ENCODE measurements at regions not wholly inside any gene's neighbourhood (a gene's known extent, or its start where the extent isn't known, plus 50 kb on each side); places are given as distances from the start of the nearest gene placed in this dataset.
"Not testable (repeated sequence)": the region's sequence is repeated elsewhere in the genome, so short reads cannot be mapped to it uniquely, and the experiment has no call there.

- DNase-seq (ENCODE audit: low spot score): no peak
Measured at GRCh38 chr6:76532647-76533046, 460.2 kb upstream of the IMPG1 start.

DNA sequence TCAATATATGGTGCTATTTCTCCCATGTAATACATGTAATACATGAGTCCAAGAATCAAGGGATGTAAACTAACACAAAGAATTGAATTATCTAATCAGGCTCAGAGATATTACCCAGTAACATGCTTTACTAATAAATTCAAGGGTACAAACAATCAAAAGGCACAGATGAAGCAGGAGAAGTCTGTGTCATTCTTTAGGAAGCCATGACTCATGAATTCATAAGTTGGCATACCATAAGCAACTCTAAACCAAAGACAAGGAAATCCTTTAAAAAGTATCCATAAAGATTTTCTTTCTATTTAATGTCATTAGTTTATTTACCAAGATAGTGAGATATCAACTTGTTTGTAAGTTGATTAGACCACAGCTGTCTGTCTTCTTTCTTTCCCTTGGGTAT lies 446.0 kb upstream of the IMPG1 start:
- no peak for DNase-seq (ENCODE audit: low spot score)

- DNase-seq (ENCODE audit: low spot score): no peak
Measured at GRCh38 chr6:76516924-76517323, 444.5 kb upstream of the IMPG1 start.

GRCh38 chr6:76510489-76510888 lies 438.0 kb upstream of the IMPG1 start:
- no peak for DNase-seq (ENCODE audit: low spot score)

GRCh38 chr6:76509397-76509796 lies 436.9 kb upstream of the IMPG1 start:
- no peak for DNase-seq (ENCODE audit: low spot score)

DNA sequence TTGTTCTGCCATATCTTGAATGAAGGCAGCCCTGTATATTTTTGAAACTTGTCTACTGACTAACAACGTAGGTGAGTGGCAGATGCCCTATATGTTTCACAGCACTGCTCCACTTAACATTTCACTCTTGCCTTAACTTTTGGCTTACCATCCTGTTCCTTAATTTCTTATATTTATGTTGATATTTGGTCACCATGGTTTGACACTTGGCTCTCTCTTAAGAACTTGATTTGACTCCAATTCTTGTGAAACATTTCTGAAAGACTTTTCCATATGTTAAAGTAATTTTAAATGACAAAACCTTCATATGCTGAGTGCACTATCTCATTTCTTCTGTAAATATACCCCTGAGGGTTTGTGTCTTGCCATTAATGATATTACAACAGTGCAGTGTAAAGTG lies 434.3 kb upstream of the IMPG1 start:
- no peak for DNase-seq (ENCODE audit: low spot score)

GRCh38 chr6:76495909-76496308 lies 423.4 kb upstream of the IMPG1 start:
- DNase-seq (ENCODE audit: low spot score): no peak

DNA sequence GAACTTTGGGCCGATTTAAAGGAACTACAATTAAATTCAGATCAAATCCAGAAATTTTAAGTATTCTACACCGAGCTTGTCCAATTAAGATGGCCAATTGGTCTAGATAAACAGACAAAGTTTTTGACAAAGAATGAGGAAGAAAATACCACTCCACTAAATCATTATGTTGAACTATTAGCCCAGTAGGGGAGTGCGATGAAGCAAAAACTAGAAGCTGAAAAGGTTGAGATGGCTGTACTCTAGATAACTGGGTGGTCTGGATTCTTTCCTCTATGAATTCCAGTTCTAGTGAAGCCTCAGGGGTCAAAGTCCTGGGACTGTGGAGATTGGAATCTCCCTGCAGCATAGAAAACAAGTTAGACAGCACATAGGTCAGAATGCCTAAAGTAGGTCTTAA lies 418.9 kb upstream of the IMPG1 start:
- DNase-seq (ENCODE audit: low spot score): not testable (repeated sequence)

DNA sequence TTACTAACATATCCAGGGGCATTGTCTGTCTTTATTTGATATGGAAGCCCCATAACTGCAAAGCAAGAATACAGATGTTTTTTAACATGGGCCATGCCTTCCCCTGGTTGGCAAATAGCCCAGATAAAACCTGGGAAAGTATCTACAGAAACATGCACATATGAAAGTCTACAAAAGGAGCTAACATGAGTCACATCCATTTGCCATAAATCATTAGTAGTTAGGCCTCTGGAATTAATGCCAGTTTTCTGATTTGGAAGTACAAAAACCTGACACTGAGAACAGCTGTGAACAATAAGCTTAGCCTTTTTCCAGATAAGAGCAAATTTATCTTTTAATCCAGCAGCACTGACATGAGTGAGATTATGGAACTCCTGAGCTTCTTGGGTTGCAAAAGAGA lies 418.0 kb upstream of the IMPG1 start:
- DNase-seq (ENCODE audit: low spot score): no peak

DNA sequence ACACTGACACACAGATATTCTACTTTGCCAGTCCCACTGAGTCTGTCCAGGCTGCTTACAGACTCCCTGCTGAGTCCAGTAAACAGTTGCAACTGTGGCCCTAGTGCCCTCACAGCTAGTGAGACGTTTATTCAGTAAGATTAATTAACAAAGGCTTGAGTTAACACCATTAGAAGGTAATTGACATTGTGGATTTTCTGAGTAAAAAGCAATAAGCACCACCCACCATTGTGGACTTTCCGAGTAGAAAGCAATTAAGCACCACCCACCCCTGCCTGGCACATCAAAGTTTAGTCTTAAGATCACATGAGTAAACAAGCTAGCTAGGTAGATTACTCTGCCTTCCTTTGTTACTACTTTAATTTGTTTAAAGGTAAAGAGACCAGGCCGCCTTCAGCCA lies 408.6 kb upstream of the IMPG1 start:
- DNase-seq (ENCODE audit: low spot score): no peak

- no peak for DNase-seq (ENCODE audit: low spot score)
Measured at GRCh38 chr6:76472858-76473257, 400.4 kb upstream of the IMPG1 start.

DNA sequence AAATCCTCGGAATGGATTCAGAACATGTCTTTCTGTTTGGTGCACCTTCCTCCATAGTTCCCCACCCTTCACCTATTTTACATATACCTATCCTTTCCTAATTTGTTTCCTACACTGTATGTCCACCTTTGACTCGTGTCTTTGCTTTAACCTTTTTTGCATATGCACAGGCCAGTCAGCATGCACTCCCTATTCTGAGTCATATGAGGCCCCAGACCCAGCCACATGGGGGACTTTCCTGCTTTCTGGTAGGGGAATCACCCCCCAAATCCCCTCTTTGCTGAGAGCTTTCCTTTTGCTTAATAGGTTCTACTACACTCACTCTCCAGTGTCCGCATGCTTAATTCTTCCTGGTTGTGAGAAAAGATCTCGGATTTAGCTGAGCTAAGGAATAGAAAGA lies 393.8 kb upstream of the IMPG1 start:
- DNase-seq (ENCODE audit: low spot score): no peak

- no peak for DNase-seq (ENCODE audit: low spot score)
Measured at GRCh38 chr6:76465410-76465809, 392.9 kb upstream of the IMPG1 start.

DNA sequence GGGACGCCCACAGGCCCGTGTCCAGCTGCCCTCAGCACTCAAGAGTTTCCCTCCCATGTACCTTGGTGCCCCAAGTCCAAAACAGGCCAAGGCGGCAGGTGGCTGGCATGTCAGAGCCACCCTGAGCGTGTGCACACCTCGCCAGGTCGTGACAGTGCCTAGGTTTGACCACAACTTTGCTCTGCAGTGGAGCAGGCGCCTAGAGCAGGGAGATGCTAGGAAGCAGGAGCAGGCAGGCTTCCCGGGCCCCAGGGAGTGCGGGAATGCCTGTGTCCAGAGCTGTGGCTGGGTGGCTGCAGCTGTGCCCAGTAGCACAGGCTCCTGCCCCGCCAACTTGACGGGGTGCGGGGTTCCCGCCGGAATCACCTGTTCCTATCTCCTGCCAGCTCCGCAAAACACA lies 380.8 kb upstream of the IMPG1 start:
- no peak for DNase-seq (ENCODE audit: low spot score)

DNA sequence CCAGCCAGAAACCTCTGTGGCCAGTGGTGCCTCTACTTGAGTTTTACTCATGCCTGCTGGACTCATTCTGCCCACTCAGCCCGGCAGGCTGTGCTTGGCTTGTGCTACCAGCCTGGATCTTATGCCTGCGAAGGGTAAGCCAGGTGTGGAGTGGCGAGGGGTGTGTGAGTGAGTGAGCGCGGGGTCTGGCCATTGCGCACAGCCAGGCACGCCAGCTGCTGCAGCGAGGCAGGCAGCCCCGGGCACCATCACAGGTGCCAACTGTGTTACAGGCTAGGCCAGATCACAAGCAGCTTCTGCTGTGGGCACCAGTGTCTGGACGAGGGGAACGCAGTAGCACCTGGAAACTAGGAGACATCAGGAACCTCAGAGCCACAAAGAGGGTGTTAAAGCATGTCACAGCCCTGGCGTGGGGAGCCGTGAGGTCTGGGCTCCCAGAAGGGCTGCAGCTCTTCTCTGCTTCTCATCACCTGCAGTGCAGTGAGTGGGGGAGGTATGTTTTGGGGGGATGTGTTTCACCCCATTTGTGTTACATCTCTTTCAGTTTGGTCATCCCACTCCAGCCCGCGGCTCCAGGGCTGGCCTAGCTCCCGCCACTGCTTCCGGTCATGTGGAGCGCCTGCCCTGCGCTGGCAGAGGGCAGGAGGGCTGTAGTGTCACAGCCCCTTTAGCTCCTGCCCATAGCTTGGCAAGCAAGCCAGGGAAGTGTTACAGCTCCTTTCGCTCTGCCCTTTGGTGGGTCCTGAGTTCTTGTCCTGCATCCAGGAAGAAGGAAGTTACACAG lies 379.7 kb upstream of the IMPG1 start:
- no peak for DNase-seq (ENCODE audit: low spot score)

GRCh38 chr6:76448109-76448508 lies 375.6 kb upstream of the IMPG1 start:
- DNase-seq (ENCODE audit: low spot score): no peak

DNA sequence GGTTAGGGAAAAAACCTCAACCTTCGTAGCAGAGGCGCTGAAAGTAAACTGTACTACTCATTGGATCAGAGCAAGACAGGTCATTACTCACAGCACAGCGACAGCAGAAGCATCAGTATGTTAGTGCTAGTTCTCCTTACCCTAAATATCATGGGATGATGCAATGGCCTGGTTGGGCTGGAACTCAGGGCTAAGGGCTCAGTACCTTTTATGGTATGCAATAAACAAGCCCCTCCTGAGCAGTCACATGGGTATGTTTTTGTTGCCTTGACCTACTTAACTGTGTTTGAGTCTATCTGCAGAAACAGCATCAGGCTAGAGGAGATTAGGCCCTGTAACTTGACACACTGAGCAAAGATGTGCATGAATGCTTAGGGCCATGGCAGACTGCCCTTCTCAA lies 369.4 kb upstream of the IMPG1 start:
- DNase-seq (ENCODE audit: low spot score): no peak

DNA sequence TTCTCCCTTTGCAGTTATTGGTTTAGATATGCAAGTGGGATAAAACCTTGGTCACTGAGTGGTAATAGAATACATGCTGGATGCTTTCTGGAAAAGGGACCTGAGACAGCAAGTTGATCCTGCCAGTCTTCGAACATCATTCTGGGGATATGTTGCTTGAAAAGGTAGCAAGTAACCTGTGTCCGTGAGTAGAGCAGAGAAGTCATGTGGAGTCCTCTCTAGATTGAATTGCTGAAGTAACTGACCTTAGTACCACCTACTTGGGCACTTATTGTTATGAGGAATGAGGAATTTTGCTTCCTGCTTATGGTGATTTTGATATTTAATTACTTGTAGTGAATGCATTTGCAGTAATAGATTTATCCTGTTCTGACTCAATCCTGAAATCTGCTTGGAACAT lies 367.3 kb upstream of the IMPG1 start:
- no peak for DNase-seq (ENCODE audit: low spot score)

GRCh38 chr6:76438768-76439167 lies 366.3 kb upstream of the IMPG1 start:
- no peak for DNase-seq (ENCODE audit: low spot score)

DNA sequence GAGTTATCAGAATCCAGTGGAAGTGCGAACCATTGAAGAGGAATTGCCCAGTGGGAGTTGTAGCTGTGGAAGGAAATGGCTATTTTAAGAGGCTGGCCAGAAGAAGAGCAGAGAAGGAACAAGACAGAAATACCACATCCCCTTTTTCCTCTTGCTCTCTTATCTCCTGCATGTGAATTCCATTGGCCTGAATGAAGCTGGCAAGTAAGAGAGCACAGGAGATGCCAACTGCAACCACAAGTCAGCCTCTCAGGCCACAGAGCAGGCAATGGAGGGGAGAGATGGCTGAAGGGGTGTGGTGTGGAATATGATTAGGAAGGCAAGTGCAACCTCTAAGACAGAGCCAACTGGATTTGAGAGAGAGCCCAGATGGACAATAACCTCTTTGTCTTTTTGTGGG lies 362.7 kb upstream of the IMPG1 start:
- DNase-seq (ENCODE audit: low spot score): peak; percentile 11

DNA sequence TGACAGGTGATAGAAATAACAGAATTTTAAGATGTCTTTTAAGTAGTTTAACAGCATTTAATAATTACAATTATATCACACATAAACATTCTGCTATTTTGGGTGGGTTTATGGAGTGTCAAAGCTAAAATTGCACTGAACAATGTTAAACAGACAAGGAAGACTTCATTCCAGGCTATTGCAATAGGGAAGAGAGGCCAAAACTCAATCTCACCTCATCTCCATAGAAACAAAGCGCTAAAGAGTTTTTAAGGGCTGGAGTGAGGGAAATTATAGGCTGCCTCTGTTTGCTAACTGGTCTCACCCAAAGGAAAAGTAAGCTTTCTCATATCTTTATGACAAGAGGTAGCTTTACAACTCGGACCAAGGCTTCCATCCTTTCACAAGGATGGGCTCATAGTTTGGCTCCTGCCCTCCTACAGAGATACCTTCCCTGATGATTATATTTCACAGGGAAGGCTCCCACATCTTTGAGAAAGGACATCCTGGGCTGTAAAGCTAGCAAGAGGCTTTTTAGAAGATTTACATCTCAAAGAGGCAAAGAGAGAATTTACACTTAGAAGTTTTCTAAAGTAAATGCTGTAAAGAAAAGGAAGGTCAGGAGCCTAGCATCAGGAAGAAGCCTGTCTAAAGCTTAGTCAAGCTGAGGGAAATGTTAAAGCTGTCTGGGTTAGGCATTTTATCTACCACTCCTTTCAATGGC lies 350.2 kb upstream of the IMPG1 start:
- DNase-seq (ENCODE audit: low spot score): no peak

DNA sequence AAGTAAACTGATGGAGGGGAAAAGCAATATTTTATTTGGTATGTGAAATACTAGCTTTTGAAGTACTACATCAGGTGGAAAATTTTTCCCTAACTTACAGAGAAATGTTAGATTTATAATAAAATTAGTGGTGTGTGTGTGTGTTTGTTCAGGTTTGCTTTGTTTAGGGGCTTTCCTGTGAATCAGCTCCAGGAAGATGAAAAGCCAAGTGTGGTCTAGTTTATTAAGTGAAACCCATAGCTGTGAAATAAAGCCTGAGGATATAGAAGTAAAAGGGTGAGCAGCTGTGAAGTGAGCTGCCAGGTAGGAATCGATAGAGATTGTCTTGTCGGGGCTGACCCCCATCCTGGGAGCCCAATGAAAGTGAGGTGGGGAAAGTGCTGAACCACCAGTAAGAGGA lies 347.6 kb upstream of the IMPG1 start:
- no peak for DNase-seq (ENCODE audit: low spot score)

DNA sequence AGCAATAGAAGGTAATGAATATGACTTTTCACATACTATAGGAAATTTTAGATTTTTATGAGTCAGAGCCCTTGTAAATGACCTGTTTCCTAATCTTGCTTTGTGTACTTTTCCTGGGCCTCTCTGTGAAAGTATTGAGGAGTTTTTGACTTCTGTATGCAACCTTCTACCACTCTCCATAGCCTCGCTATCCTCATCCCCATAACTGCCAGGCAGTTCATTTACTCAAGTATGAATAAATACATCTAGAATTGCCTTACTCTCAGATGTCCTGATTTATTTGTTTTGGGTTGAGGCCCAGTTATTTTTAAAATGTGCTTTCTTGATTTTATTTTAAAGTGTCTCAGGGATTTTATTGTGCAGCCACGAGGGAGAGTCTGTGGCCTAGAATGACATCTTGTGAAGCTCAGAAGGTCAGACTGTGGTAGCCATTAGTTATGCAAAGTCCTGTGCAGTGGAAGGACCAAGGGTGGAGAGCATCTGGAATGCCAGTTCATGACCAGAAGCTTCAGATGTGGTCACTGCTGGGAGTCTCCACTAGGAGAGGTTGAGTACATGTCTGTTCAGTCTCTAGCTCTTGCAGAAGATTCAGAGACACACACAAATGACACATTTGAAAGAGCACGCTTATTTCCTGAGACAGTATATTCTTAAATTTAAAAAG lies 346.2 kb upstream of the IMPG1 start:
- no peak for DNase-seq (ENCODE audit: low spot score)
